HepG2 (cell line): ENCODE measurements at regions not wholly inside any gene's neighbourhood (a gene's known extent, or its start where the extent isn't known, plus 50 kb on each side); places are given as distances from the start of the nearest gene placed in this dataset.

ENCODE experiments used
- ATAC-seq: fragments of 200-7000 bp; cut with Tn5 transposase; 3 replicates; pipeline ENCODE4 v1.9.1; 2020; ENCODE audit warnings: mild to moderate bottlenecking, moderate library complexity
- BruUV-seq: library from RNA; stranded (reverse); fragments of 400-500 nt; replicated peaks from 2 replicates; lab custom pipeline; 2021; lab: Mats Ljungman, UMichigan
- CTCF ChIA-PET: fragments of 300-600 bp; formaldehyde crosslinking; extraction: SDS; loops from one replicate; lab custom pipeline; 2021; ENCODE audit warnings: low total read pairs, inconsistent platforms, low intra/inter-chr PET ratio; lab: Yijun Ruan, JAX
- POLR2A ChIA-PET: fragments of 350-600 bp; sonication (Branson Sonifier 250); formaldehyde crosslinking; loops from one replicate; lab custom pipeline; 2020; ENCODE audit warnings: antibody characterized with exemption, inconsistent platforms; lab: Yijun Ruan, JAX
- DNase-seq: peaks from one replicate; pipeline ENCODE4 v3.0.0-alpha.2; 2015; ENCODE audit warnings: low spot score
- FAIRE-seq: peaks from 3 replicates; lab custom pipeline; 2011; peaks lifted over from hg19 to GRCh38; lab: Jason Lieb, UNC
- H2AFZ ChIP-seq: one replicate; pipeline ENCODE4 v1.6.1; 2011; ENCODE audit warnings: low read length, inconsistent platforms
- H3K27ac ChIP-seq: fragments of 300-600 bp; 3 replicates; pipeline ENCODE4 v1.8.0; 2011; ENCODE audit warnings: mixed run types, mild to moderate bottlenecking, mixed read lengths, low read length, inconsistent platforms; ENCODE audit not compliant: insufficient read depth; ENCODE audit errors: extremely low read length
- H3K27me3 ChIP-seq, 2 experiments: fragments of 200-600 bp in 1 of 2; 2 replicates in 1 of 2; 3 replicates in 1 of 2; pipeline versions ENCODE4 v1.6.0 to v1.8.0; 2011; ENCODE audit warnings: low read length in 2 of 2, mild to moderate bottlenecking in 2 of 2, moderate library complexity in 2 of 2, inconsistent platforms in 1 of 2; ENCODE audit not compliant: insufficient read depth in 2 of 2, control insufficient read depth in 1 of 2
- H3K36me3 ChIP-seq, 2 experiments: fragments of 200-600 bp in 1 of 2; replicated peaks in 1 of 2; 2 replicates in 1 of 2; 3 replicates in 1 of 2; pipeline versions ENCODE4 v1.5.1 to v1.8.0; 2011; ENCODE audit warnings: low read length in 2 of 2, inconsistent platforms in 1 of 2; ENCODE audit not compliant: insufficient read depth in 2 of 2, control insufficient read depth in 1 of 2
- H3K4me1 ChIP-seq: 2 replicates; pipeline ENCODE4 v1.5.1; 2012; ENCODE audit warnings: low read length, inconsistent platforms; ENCODE audit not compliant: insufficient read depth
- H3K4me2 ChIP-seq: 2 replicates; pipeline ENCODE4 v1.6.0; 2011; ENCODE audit warnings: low read depth, low read length, inconsistent platforms
- H3K4me3 ChIP-seq, 3 experiments: fragments of 200-600 bp in 1 of 3; sonication (generic), shearing (Covaris generic) in 1 of 3; replicated peaks in 1 of 3; 2 replicates each; pipeline ENCODE4 v1.5.1; 2011 to 2016; ENCODE audit warnings: low read length in 3 of 3, inconsistent platforms in 2 of 3, low read depth in 2 of 3, mild to moderate bottlenecking in 2 of 3, control low read depth in 1 of 3, mixed read lengths in 1 of 3; ENCODE audit not compliant: insufficient read depth in 1 of 3
- H3K79me2 ChIP-seq: one replicate; pipeline ENCODE4 v1.6.1; 2011; ENCODE audit warnings: low read length, inconsistent platforms; ENCODE audit not compliant: insufficient read depth
- H3K9ac ChIP-seq: 2 replicates; pipeline ENCODE4 v1.6.0; 2011; ENCODE audit warnings: mild to moderate bottlenecking, low read depth, low read length, inconsistent platforms; ENCODE audit not compliant: insufficient read depth
- H3K9me3 ChIP-seq: 2 replicates; pipeline ENCODE4 v1.5.1; 2012; ENCODE audit warnings: mild to moderate bottlenecking, low read length
- H4K20me1 ChIP-seq: 2 replicates; pipeline ENCODE4 v1.6.0; 2011; ENCODE audit warnings: inconsistent platforms, mild to moderate bottlenecking, low read length, moderate library complexity; ENCODE audit not compliant: insufficient read depth
- ATF1 ChIP-seq: IDR thresholded peaks from 2 replicates; pipeline ENCODE4 v1.6.1; 2016; ENCODE audit warnings: mild to moderate bottlenecking, control low read depth
- CEBPG ChIP-seq: IDR thresholded peaks from 2 replicates; pipeline ENCODE4 v1.6.1; 2016
- DPF2 ChIP-seq: sonication (generic); formaldehyde crosslinking; IDR thresholded peaks from 2 replicates; pipeline ENCODE4 v1.4.0; 2020; ENCODE audit warnings: mild to moderate bottlenecking, low read depth, missing genetic modification reagents, borderline replicate concordance
- GPN1 ChIP-seq: sonication (generic); formaldehyde crosslinking; IDR thresholded peaks from 2 replicates; pipeline ENCODE4 v1.5.1; 2020; ENCODE audit warnings: missing genetic modification reagents, borderline replicate concordance
- JUND ChIP-seq: sonication (generic); formaldehyde crosslinking; IDR thresholded peaks from 2 replicates; pipeline ENCODE4 v1.8.0; 2022; ENCODE audit warnings: mild to moderate bottlenecking, missing genetic modification reagents
- KMT2A ChIP-seq: sonication (generic); formaldehyde crosslinking; IDR thresholded peaks from 2 replicates; pipeline ENCODE4 v1.4.0; 2020; ENCODE audit warnings: missing genetic modification reagents
- KMT2B ChIP-seq: IDR thresholded peaks from 2 replicates; pipeline ENCODE4 v1.6.1; 2016; ENCODE audit warnings: missing genetic modification reagents, missing compliant biosample characterization
- MYC ChIP-seq: sonication (generic); formaldehyde crosslinking; IDR thresholded peaks from 2 replicates; pipeline ENCODE4 v1.9.0; 2021; ENCODE audit warnings: missing genetic modification reagents, borderline replicate concordance
- NPAS2 ChIP-seq: sonication (generic); formaldehyde crosslinking; IDR thresholded peaks from 2 replicates; pipeline ENCODE4 v1.8.0; 2022; ENCODE audit warnings: mild to moderate bottlenecking, missing genetic modification reagents, borderline replicate concordance
- RFXAP ChIP-seq: sonication (generic); formaldehyde crosslinking; IDR thresholded peaks from 2 replicates; pipeline ENCODE4 v1.4.0; 2020; ENCODE audit warnings: missing genetic modification reagents, borderline replicate concordance
- SMYD3 ChIP-seq: sonication (generic); formaldehyde crosslinking; IDR thresholded peaks from 2 replicates; pipeline ENCODE4 v1.8.1; 2023; ENCODE audit warnings: mild to moderate bottlenecking, missing genetic modification reagents
- ZNF180 ChIP-seq: sonication (generic); formaldehyde crosslinking; IDR thresholded peaks from 2 replicates; pipeline ENCODE4 v1.4.0; 2020; ENCODE audit warnings: low read depth, missing genetic modification reagents, borderline replicate concordance
- ZNF709 ChIP-seq: sonication (generic); formaldehyde crosslinking; IDR thresholded peaks from 2 replicates; pipeline ENCODE4 v1.5.0; 2020; ENCODE audit warnings: mild to moderate bottlenecking, missing genetic modification reagents
- WGBS: methylation state at CpG from one replicate; pipeline ENCODE4 v1.1.6; 2017; ENCODE audit warnings: low lambda C conversion rate; 5-methylcytosine and 5-hydroxymethylcytosine counted together
- in situ Hi-C: cut with HindIII; loops from 2 replicates; pipeline ENCODE4 v1.10.0; 2017; ENCODE audit warnings: low pct_unique_long_range_greater_than_20kb; ENCODE audit not compliant: extremely low pct_ligation_motif_present
- intact Hi-C: fragments of 100-400 bp; cut with micrococcal nuclease; formaldehyde crosslinking; loops from one replicate; pipeline ENCODE4 v1.10.0; 2022; ENCODE audit not compliant: unreplicated experiment
- TF ChIP-seq, protein P1 (sequence below): IDR thresholded peaks from 2 replicates; pipeline ENCODE4 v1.6.1; 2016; ENCODE audit warnings: missing genetic modification reagents, missing compliant biosample characterization
- TF ChIP-seq, protein P2 (sequence below): sonication (generic); formaldehyde crosslinking; IDR thresholded peaks from 2 replicates; pipeline ENCODE4 v1.5.0; 2020; ENCODE audit warnings: missing genetic modification reagents
- TF ChIP-seq, protein P3 (sequence below): sonication (generic); formaldehyde crosslinking; IDR thresholded peaks from 2 replicates; pipeline ENCODE4 v1.4.0; 2020; ENCODE audit warnings: mild to moderate bottlenecking, missing genetic modification reagents
- TF ChIP-seq, protein P4 (sequence below): IDR thresholded peaks from 2 replicates; pipeline ENCODE4 v1.6.1; 2018; ENCODE audit warnings: missing genetic modification reagents

DNA sequence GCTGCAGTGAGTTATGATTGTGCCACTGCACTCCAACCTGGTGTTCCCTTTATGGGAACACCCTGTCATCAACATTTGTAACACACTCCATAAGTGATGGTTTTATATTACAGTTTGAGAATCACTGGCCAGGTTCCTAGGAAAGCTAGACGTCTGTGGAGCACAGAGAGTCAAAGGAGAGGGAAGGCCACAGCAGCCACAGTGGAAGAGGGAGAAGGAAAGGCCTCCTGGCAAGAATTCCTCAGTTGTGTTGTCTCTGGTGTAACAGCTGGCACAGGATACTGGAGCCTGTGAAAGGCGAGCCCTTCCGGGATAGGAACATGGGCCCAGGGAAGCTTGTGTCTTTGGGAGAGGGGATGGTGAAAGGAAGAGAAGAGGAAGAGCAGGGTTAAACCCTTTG, 360.5 kb upstream of the PIK3C3 start:
- CTCF ChIA-PET = no interaction called here
- POLR2A ChIA-PET = no interaction called here
- in situ Hi-C loops = no loop called here
- Histone ChIP-seq H3K4me2 (no peak overlapping the region), H3K79me2 (no peaks in the 10 kb centered on the region), H3K9me3 (no peaks in the 10 kb centered on the region), H4K20me1 (no peaks in the 10 kb centered on the region), H3K27ac (no peak overlapping the region), H2AFZ (no peak overlapping the region), H3K27me3 (no peaks in the 10 kb centered on the region), H3K36me3 (no peaks in the 10 kb centered on the region), H3K9ac (no peak overlapping the region), H3K4me1 (no peaks in the 10 kb centered on the region), H3K4me3 (no peak overlapping the region)
- no peak for DNase-seq
- WGBS = 33% methylated on average over 3 of the region's 3 CpGs
- intact Hi-C loops = no loop called here
- FAIRE-seq = no peak
- BruUV-seq = no TSS peak
- ATAC-seq = no peak
- TF ChIP-seq ZNF180 (CRISPR knock-in tag) (no peak), JUND (no peak), CEBPG (CRISPR knock-in tag) (no peak), RFXAP (CRISPR knock-in tag) (no peak), ZNF709 (CRISPR knock-in tag) (no peak), MYC (CRISPR knock-in tag) (no peak), DPF2 (CRISPR knock-in tag) (no peak), KMT2A (CRISPR knock-in tag) (no peak)
- TF ChIP-seq, protein P1, sequence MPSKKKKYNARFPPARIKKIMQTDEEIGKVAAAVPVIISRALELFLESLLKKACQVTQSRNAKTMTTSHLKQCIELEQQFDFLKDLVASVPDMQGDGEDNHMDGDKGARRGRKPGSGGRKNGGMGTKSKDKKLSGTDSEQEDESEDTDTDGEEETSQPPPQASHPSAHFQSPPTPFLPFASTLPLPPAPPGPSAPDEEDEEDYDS (CRISPR knock-in tag) = no peak

DNA sequence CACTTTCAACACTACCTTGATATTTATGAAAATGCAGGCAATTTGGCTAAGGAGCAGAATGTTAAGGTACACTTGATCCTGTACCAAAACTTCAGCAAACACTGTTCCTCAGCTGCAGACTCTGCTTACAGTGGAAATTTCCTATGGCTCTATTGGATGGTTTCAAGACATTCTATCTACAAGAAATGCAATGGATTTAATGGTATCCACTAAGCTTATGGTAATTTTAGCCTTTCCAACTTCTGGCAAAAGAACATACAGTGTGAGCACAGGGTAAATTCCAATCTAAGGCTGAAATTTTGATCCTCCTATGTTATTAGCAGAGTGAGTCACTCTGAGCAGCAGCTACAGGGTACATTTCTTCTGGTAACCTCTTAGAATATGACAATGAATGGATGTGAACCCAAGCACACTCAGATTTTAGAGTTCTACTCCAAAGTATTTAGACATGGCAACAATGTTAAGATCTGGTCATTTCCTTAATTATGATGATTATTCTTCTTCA, 361.8 kb upstream of the PIK3C3 start:
- H4K20me1 ChIP-seq = no peaks in the 10 kb centered on the region
- H3K4me2 ChIP-seq = no peak overlapping the region
- POLR2A ChIA-PET = no interaction called here
- no peak overlapping the region for H3K9ac ChIP-seq
- no peaks in the 10 kb centered on the region for H3K36me3 ChIP-seq
- CTCF ChIA-PET = no interaction called here
- no peaks in the 10 kb centered on the region for H3K79me2 ChIP-seq
- DNase-seq = no peak
- intact Hi-C loops (no loop called here), in situ Hi-C loops (no loop called here)
- no peaks in the 10 kb centered on the region for H3K4me1 ChIP-seq
- H3K4me3 ChIP-seq = no peak overlapping the region
- BruUV-seq = no TSS peak
- no peak overlapping the region for H2AFZ ChIP-seq
- no peak overlapping the region for H3K27ac ChIP-seq
- no peak for ATAC-seq
- FAIRE-seq = no peak
- no peaks in the 10 kb centered on the region for H3K27me3 ChIP-seq
- no peaks in the 10 kb centered on the region for H3K9me3 ChIP-seq
- TF ChIP-seq SMYD3 (no peak), KMT2B (CRISPR knock-in tag) (no peak), NPAS2 (no peak), ATF1 (CRISPR knock-in tag) (no peak), GPN1 (CRISPR knock-in tag) (no peak)
- TF ChIP-seq, protein P2, sequence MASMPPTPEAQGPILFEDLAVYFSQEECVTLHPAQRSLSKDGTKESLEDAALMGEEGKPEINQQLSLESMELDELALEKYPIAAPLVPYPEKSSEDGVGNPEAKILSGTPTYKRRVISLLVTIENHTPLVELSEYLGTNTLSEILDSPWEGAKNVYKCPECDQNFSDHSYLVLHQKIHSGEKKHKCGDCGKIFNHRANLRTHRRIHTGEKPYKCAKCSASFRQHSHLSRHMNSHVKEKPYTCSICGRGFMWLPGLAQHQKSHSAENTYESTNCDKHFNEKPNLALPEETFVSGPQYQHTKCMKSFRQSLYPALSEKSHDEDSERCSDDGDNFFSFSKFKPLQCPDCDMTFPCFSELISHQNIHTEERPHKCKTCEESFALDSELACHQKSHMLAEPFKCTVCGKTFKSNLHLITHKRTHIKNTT (CRISPR knock-in tag) = no peak
- TF ChIP-seq, protein P3, sequence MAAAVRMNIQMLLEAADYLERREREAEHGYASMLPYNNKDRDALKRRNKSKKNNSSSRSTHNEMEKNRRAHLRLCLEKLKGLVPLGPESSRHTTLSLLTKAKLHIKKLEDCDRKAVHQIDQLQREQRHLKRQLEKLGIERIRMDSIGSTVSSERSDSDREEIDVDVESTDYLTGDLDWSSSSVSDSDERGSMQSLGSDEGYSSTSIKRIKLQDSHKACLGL = no peak
- TF ChIP-seq, protein P4, sequence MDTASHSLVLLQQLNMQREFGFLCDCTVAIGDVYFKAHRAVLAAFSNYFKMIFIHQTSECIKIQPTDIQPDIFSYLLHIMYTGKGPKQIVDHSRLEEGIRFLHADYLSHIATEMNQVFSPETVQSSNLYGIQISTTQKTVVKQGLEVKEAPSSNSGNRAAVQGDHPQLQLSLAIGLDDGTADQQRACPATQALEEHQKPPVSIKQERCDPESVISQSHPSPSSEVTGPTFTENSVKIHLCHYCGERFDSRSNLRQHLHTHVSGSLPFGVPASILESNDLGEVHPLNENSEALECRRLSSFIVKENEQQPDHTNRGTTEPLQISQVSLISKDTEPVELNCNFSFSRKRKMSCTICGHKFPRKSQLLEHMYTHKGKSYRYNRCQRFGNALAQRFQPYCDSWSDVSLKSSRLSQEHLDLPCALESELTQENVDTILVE (CRISPR knock-in tag) = no peak
